B cell (primary cell): ENCODE measurements at regions not wholly inside any gene's neighbourhood (a gene's known extent, or its start where the extent isn't known, plus 50 kb on each side); places are given as distances from the start of the nearest gene placed in this dataset.

Source experiments
- ATAC-seq: fragments of 200-7000 bp; cut with Tn5 transposase; one replicate; pipeline ENCODE4 v1.10.0; 2021; ENCODE audit warnings: low read depth, mild to moderate bottlenecking, moderate number of reproducible peaks, moderate library complexity
- CTCF ChIA-PET: fragments of 350-600 bp; sonication (Branson Sonifier 250); formaldehyde crosslinking; loops from one replicate; lab custom pipeline; 2021; ENCODE audit warnings: antibody characterized with exemption, inconsistent platforms; lab: Charles Lee
- POLR2A ChIA-PET: fragments of 350-600 bp; sonication (Branson Sonifier 250); formaldehyde crosslinking; loops from one replicate; lab custom pipeline; 2021; ENCODE audit warnings: antibody characterized with exemption; lab: Charles Lee
- DNase-seq: peaks from one replicate; pipeline ENCODE4 v3.0.0; 2013
- H2AFZ ChIP-seq: 2 replicates; pipeline ENCODE4 v1.6.1; 2012; ENCODE audit warnings: mild to moderate bottlenecking, low read depth, low read length; ENCODE audit not compliant: insufficient read depth, poor library complexity, severe bottlenecking
- H3K27ac ChIP-seq, 2 donors: 1 replicate in 1 of 2; 2 replicates in 1 of 2; pipeline ENCODE4 v1.5.1; 2012 to 2013; ENCODE audit warnings: low read length in 2 of 2, mild to moderate bottlenecking in 2 of 2, moderate library complexity in 1 of 2
- H3K27me3 ChIP-seq, 4 experiments: fragments of 200-600 bp in 1 of 4; sonication (generic) in 1 of 4; replicated peaks in 1 of 4; 1 replicate in 2 of 4; 2 replicates in 2 of 4; pipeline versions ENCODE4 v1.6.1 to v1.7.0; 2013 to 2016; ENCODE audit warnings: low read length in 3 of 4, mild to moderate bottlenecking in 2 of 4, mixed read lengths in 1 of 4, moderate library complexity in 1 of 4; ENCODE audit not compliant: insufficient read depth in 4 of 4, control insufficient read depth in 3 of 4; ENCODE audit errors: control extremely low read depth in 1 of 4
- H3K36me3 ChIP-seq, 2 experiments: replicated peaks in 1 of 2; 1 replicate in 1 of 2; 2 replicates in 1 of 2; pipeline versions ENCODE4 v1.6.1 to v1.7.1; 2013; ENCODE audit warnings: low read length in 1 of 2; ENCODE audit not compliant: insufficient read depth in 2 of 2, control insufficient read depth in 1 of 2; ENCODE audit errors: control extremely low read depth in 1 of 2, extremely low read depth in 1 of 2
- H3K4me1 ChIP-seq, 2 donors: fragments of 200-600 bp in 1 of 2; sonication (generic) in 1 of 2; 1 replicate in 1 of 2; 2 replicates in 1 of 2; pipeline versions ENCODE4 v1.5.1 to v1.6.1; 2013 to 2017; ENCODE audit warnings: low read length in 2 of 2; ENCODE audit not compliant: control insufficient read depth in 2 of 2, insufficient read depth in 2 of 2
- H3K4me2 ChIP-seq: replicated peaks from 2 replicates; pipeline ENCODE3; 2012; ENCODE audit warnings: mild to moderate bottlenecking, low read depth, low read length; ENCODE audit not compliant: poor library complexity, severe bottlenecking
- H3K4me3 ChIP-seq, 5 experiments: fragments of 200-600 bp in 1 of 5; sonication (generic) in 1 of 5; 1 replicate in 3 of 5; 2 replicates in 2 of 5; pipeline versions ENCODE4 v1.5.1 to v1.7.0; 2011 to 2016; ENCODE audit warnings: low read length in 4 of 5, mild to moderate bottlenecking in 4 of 5, low read depth in 2 of 5, control low read depth in 1 of 5, moderate library complexity in 1 of 5; ENCODE audit not compliant: insufficient read depth in 1 of 5; ENCODE audit errors: control extremely low read depth in 1 of 5, extremely low read depth in 1 of 5
- H3K79me2 ChIP-seq: fragments of 200-600 bp; sonication (generic); one replicate; pipeline ENCODE4 v1.6.0; 2016; ENCODE audit warnings: low read length; ENCODE audit not compliant: control insufficient read depth, insufficient read depth
- H3K9ac ChIP-seq: fragments of 200-600 bp; sonication (generic); 2 replicates; pipeline ENCODE4 v1.6.1; 2017; ENCODE audit warnings: mild to moderate bottlenecking, low read length, moderate library complexity
- H3K9me3 ChIP-seq, 3 donors: one replicate each; pipeline versions ENCODE4 v1.6.1 to v1.7.1; 2013; ENCODE audit warnings: low read length in 2 of 3; ENCODE audit not compliant: control insufficient read depth in 2 of 3, insufficient read depth in 1 of 3; ENCODE audit errors: control extremely low read depth in 1 of 3
- H4K20me1 ChIP-seq: 2 replicates; pipeline ENCODE4 v1.6.0; 2012; ENCODE audit warnings: mild to moderate bottlenecking, low read length; ENCODE audit not compliant: insufficient read depth, control insufficient read depth, poor library complexity, severe bottlenecking
- H3K27ac Mint-ChIP-seq: one replicate; pipeline ENCODE4 v1.8.0; 2021; ENCODE audit warnings: mixed read lengths
- H3K27me3 Mint-ChIP-seq: one replicate; pipeline ENCODE4 v1.8.0; 2021; ENCODE audit warnings: mixed read lengths
- H3K4me1 Mint-ChIP-seq: one replicate; pipeline ENCODE4 v1.8.0; 2021; ENCODE audit warnings: mixed read lengths
- H3K4me3 Mint-ChIP-seq: one replicate; pipeline ENCODE4 v1.8.0; 2021; ENCODE audit warnings: mixed read lengths
- H3K9me3 Mint-ChIP-seq: one replicate; pipeline ENCODE4 v1.8.0; 2022; ENCODE audit warnings: mixed read lengths; ENCODE audit not compliant: insufficient read depth
- CTCF ChIP-seq: fragments of 200-600 bp; IDR thresholded peaks from one replicate; pipeline ENCODE4 v1.8.0; 2022; ENCODE audit warnings: antibody characterized with exemption, mild to moderate bottlenecking
- EZH2 ChIP-seq: IDR thresholded peaks from 2 replicates; pipeline ENCODE4 v1.6.1; 2012; ENCODE audit warnings: borderline replicate concordance, low read depth, mild to moderate bottlenecking, moderate library complexity, low read length; ENCODE audit not compliant: insufficient read depth, poor library complexity, severe bottlenecking
- WGBS: methylation state at CpG from one replicate; pipeline ENCODE4 v1.1.5; 2013; ENCODE audit warnings: missing lambda C conversion rate; ENCODE audit not compliant: insufficient coverage; 5-methylcytosine and 5-hydroxymethylcytosine counted together
- intact Hi-C: fragments of 100-400 bp; cut with micrococcal nuclease; formaldehyde crosslinking; loops from one replicate; pipeline ENCODE4 v1.10.0; 2022

GRCh38 chr6:104344223-104344622 is 515.5 kb downstream of the HACE1 start:
- H4K20me1 ChIP-seq = no peaks in the 10 kb centered on the region
- no CpG with 5 or more reads among the region's 2 CpGs for WGBS
- H2AFZ ChIP-seq = no peak overlapping the region
- no peaks in the 10 kb centered on the region for H3K27me3 ChIP-seq
- no peak overlapping the region for H3K9ac ChIP-seq
- Mint-ChIP-seq H3K27ac (no peak overlapping the region), H3K27me3 (no peaks in the 10 kb centered on the region), H3K9me3 (peaks cover 5% of the 10 kb centered on the region), H3K4me3 (no peak overlapping the region), H3K4me1 (no peaks in the 10 kb centered on the region)
- no peaks in the 10 kb centered on the region for H3K4me1 ChIP-seq
- DNase-seq = no peak
- ChIA-PET POLR2A (no interaction called here), CTCF (no interaction called here)
- H3K4me2 ChIP-seq = no peak overlapping the region
- H3K9me3 ChIP-seq = peaks cover 0 to 4% (median 0%) of the 10 kb centered on the region in 3 donors
- intact Hi-C loops = no loop called here
- no peaks in the 10 kb centered on the region for H3K79me2 ChIP-seq
- H3K36me3 ChIP-seq = no peaks in the 10 kb centered on the region
- H3K27ac ChIP-seq = no peak overlapping the region
- ATAC-seq = no peak
- no peak overlapping the region for H3K4me3 ChIP-seq
- TF ChIP-seq EZH2 (no peak), CTCF (no peak)

GRCh38 chr6:104332364-104332763 is 527.4 kb downstream of the HACE1 start:
- Histone ChIP-seq H3K4me1 (no peaks in the 10 kb centered on the region), H3K36me3 (no peaks in the 10 kb centered on the region), H3K9ac (no peak overlapping the region), H3K79me2 (no peaks in the 10 kb centered on the region), H4K20me1 (no peaks in the 10 kb centered on the region), H3K4me3 (no peak overlapping the region), H3K27me3 (no peaks in the 10 kb centered on the region), H3K9me3 (no peaks in the 10 kb centered on the region), H3K27ac (no peak overlapping the region), H3K4me2 (no peak overlapping the region), H2AFZ (no peak overlapping the region)
- intact Hi-C loops = no loop called here
- no CpG with 5 or more reads among the region's 4 CpGs for WGBS
- POLR2A ChIA-PET = no interaction called here
- no peak for ATAC-seq
- H3K27ac Mint-ChIP-seq = no peak overlapping the region
- H3K4me3 Mint-ChIP-seq = no peak overlapping the region
- DNase-seq = no peak
- no peak for TF ChIP-seq EZH2
- no peak for TF ChIP-seq CTCF
- no peaks in the 10 kb centered on the region for H3K4me1 Mint-ChIP-seq
- no peaks in the 10 kb centered on the region for H3K9me3 Mint-ChIP-seq
- CTCF ChIA-PET = no interaction called here
- H3K27me3 Mint-ChIP-seq = no peaks in the 10 kb centered on the region
